ENCODE measurements at regions not wholly inside any gene's neighbourhood (a gene's known extent, or its start where the extent isn't known, plus 50 kb on each side); places are given as distances from the start of the nearest gene placed in this dataset.
"Not testable (repeated sequence)": the region's sequence is repeated elsewhere in the genome, so short reads cannot be mapped to it uniquely, and the experiment has no call there.

- no peak for DNase-seq
Measured at GRCh38 chr4:103842076-103842475, 122.3 kb upstream of the TACR3 start.

- DNase-seq: not testable (repeated sequence)
Measured at GRCh38 chr4:103810308-103810707, 90.5 kb upstream of the TACR3 start.

GRCh38 chr4:103802766-103803165, 83.0 kb upstream of the TACR3 start:
- no peak for DNase-seq

GRCh38 chr4:103787057-103787456, 67.3 kb upstream of the TACR3 start:
- DNase-seq: no peak

GRCh38 chr4:103786593-103786992, 66.8 kb upstream of the TACR3 start:
- DNase-seq: no peak

GRCh38 chr4:103786014-103786413, 66.2 kb upstream of the TACR3 start:
- no peak for DNase-seq

- DNase-seq: no peak
Measured at GRCh38 chr4:103778221-103778620, 58.4 kb upstream of the TACR3 start.

GRCh38 chr4:103774326-103774825, 54.6 kb upstream of the TACR3 start:
- peak; percentile 46 for DNase-seq

- DNase-seq: no peak
Measured at GRCh38 chr4:103773691-103774231, 54.0 kb upstream of the TACR3 start.

All from hindlimb muscle (tissue), 1 donor.